Fibroblast of villous mesenchyme (primary cell): ENCODE measurements at regions not wholly inside any gene's neighbourhood (a gene's known extent, or its start where the extent isn't known, plus 50 kb on each side); places are given as distances from the start of the nearest gene placed in this dataset.

Source experiments
- DNase-seq: peaks from one replicate; pipeline ENCODE4 v3.0.0-alpha.2; 2010; ENCODE audit warnings: low read depth
- H3K4me3 ChIP-seq: 2 replicates; pipeline ENCODE4 v1.5.1; 2011; ENCODE audit warnings: low read depth, mild to moderate bottlenecking, low read length
- CTCF ChIP-seq: IDR thresholded peaks from 2 replicates; pipeline ENCODE4 v1.5.1; 2012; ENCODE audit warnings: low read depth, mild to moderate bottlenecking, low read length; ENCODE audit not compliant: insufficient read depth

GRCh38 chr22:47647181-47647580 is 884.7 kb downstream of the TBC1D22A start:
- no peak for DNase-seq
- H3K4me3 ChIP-seq = no peak overlapping the region
- no peak for TF ChIP-seq CTCF

GRCh38 chr22:47645923-47646322 is 883.5 kb downstream of the TBC1D22A start:
- no peak overlapping the region for H3K4me3 ChIP-seq
- DNase-seq = no peak
- no peak for TF ChIP-seq CTCF

- no peak for DNase-seq
- H3K4me3 ChIP-seq = no peak overlapping the region
- no peak for TF ChIP-seq CTCF
These were observed 883.0 kb downstream of the TBC1D22A start for GRCh38 chr22:47645450-47645914.

- TF ChIP-seq CTCF = no peak
- DNase-seq = no peak
- no peak overlapping the region for H3K4me3 ChIP-seq
These were observed 871.9 kb downstream of the TBC1D22A start for GRCh38 chr22:47634347-47634746.

- no peak overlapping the region for H3K4me3 ChIP-seq
- no peak for TF ChIP-seq CTCF
- no peak for DNase-seq
These were observed 870.7 kb downstream of the TBC1D22A start for GRCh38 chr22:47633111-47633510.

GRCh38 chr22:47632701-47633100 is 870.3 kb downstream of the TBC1D22A start:
- no peak for DNase-seq
- no peak overlapping the region for H3K4me3 ChIP-seq
- no peak for TF ChIP-seq CTCF

- no peak for TF ChIP-seq CTCF
- peak; percentile 14 for DNase-seq
- H3K4me3 ChIP-seq = peak overlapping the region; percentile 37
These were observed 869.2 kb downstream of the TBC1D22A start for GRCh38 chr22:47631571-47632102.
